Heart left ventricle (tissue), 13 donors: ENCODE measurements at regions not wholly inside any gene's neighbourhood (a gene's known extent, or its start where the extent isn't known, plus 50 kb on each side); places are given as distances from the start of the nearest gene placed in this dataset.

Source experiments
- CTCF ChIP-seq, 12 donors: fragments of 200-600 bp; sonication (generic) in 4 of 12; IDR thresholded peaks; one replicate each; pipeline versions ENCODE4 v1.5.0 to v1.8.0; 2018 to 2022; ENCODE audit warnings: antibody characterized with exemption in 12 of 12, mild to moderate bottlenecking in 5 of 12
- POLR2A ChIP-seq, 2 donors: fragments of 450-650 bp; IDR thresholded peaks; one replicate each; pipeline ENCODE4 v1.6.1; 2017; ENCODE audit warnings: antibody characterized with exemption in 2 of 2, mild to moderate bottlenecking in 2 of 2, moderate library complexity in 2 of 2
- donor health status: ischemic (EF 13 %, LVEDD 7.1; RV severe dilation, severe dysfunction).
- donor health status: DM: no; HTN: yes; CAD: no.
- donor health status: DM: no; HTN: no; CAD: no.
- donor health status: ischemic (EF 25% LVEDD 6.9; RV normal size, moderate dysfunction).
- donor health status: ischemic (EF 25% LVEDD 5.7; RV mildly dilated, moderate dysfunction).
- donor health status: ischemic (EF 35%, LVEDD 5.7; RV mildly dilated, moderate dysfunction).
- donor health status: nonischemic (EF 11% LVEDD 7.7; RV severe dilation, severe dysfunction).
- donor health status: DM: yes; HTN: yes; CAD: no.
- donor health status: PGD.
- donor health status: ischemic (EF 29% LVEDD 5.4; RV normal size, mild dysfunction).
- donor health status: nonischemic (EF 23%, LVEDD 6.1; RV moderate dilation, normal function).

GRCh38 chr5:89458332-89458656 lies 575.3 kb upstream of the MEF2C start:
- TF ChIP-seq CTCF (IDR thresholded peaks at IDR 0.05) = no peak
- TF ChIP-seq POLR2A (IDR thresholded peaks at IDR 0.05) = no peak
